Duodenal mucosa (tissue), 2 donors: ENCODE measurements at regions not wholly inside any gene's neighbourhood (a gene's known extent, or its start where the extent isn't known, plus 50 kb on each side); places are given as distances from the start of the nearest gene placed in this dataset.
A peak's percentile ranks its signal among the peaks of the same experiment; 100 is the strongest.

Experiments
- H3K27ac ChIP-seq: one replicate; pipeline ENCODE4 v1.7.0; 2013; ENCODE audit warnings: low read depth, low read length
- H3K27me3 ChIP-seq, 2 donors: one replicate each; pipeline ENCODE4 v1.7.0; 2013; ENCODE audit warnings: low read length in 2 of 2, control low read depth in 1 of 2; ENCODE audit not compliant: insufficient read depth in 2 of 2, control insufficient read depth in 1 of 2
- H3K36me3 ChIP-seq, 2 donors: one replicate each; pipeline ENCODE4 v1.7.0; 2013; ENCODE audit warnings: low read length in 2 of 2, control low read depth in 1 of 2; ENCODE audit not compliant: insufficient read depth in 2 of 2, control insufficient read depth in 1 of 2
- H3K4me1 ChIP-seq, 2 donors: one replicate each; pipeline ENCODE4 v1.7.0; 2013; ENCODE audit warnings: low read length in 2 of 2, control low read depth in 1 of 2; ENCODE audit not compliant: insufficient read depth in 2 of 2, control insufficient read depth in 1 of 2
- H3K4me3 ChIP-seq, 2 donors: one replicate each; pipeline ENCODE4 v1.7.0; 2013; ENCODE audit warnings: low read length in 2 of 2, low read depth in 1 of 2
- H3K9ac ChIP-seq, 2 donors: one replicate each; pipeline ENCODE4 v1.7.0; 2013; ENCODE audit warnings: low read length in 2 of 2, low read depth in 1 of 2
- H3K9me3 ChIP-seq, 2 donors: one replicate each; pipeline ENCODE4 v1.7.0; 2013; ENCODE audit warnings: low read length in 2 of 2, control low read depth in 1 of 2; ENCODE audit not compliant: control insufficient read depth in 1 of 2

GRCh38 chr3:150210461-150211110 lies 197.5 kb upstream of the TSC22D2 start:
- Histone ChIP-seq H3K9me3 (no peaks in the 10 kb centered on the region), H3K27me3 (peaks cover 0 to 3% of the 10 kb centered on the region in 2 donors), H3K36me3 (no peaks in the 10 kb centered on the region), H3K9ac (no peak overlapping the region), H3K27ac (no peak overlapping the region), H3K4me3 (no peak overlapping the region), H3K4me1 (no peaks in the 10 kb centered on the region)

- Histone ChIP-seq H3K4me3 (no peak overlapping the region), H3K9me3 (no peaks in the 10 kb centered on the region), H3K4me1 (no peaks in the 10 kb centered on the region), H3K9ac (no peak overlapping the region), H3K27ac (no peak overlapping the region), H3K27me3 (peaks cover 0 to 3% of the 10 kb centered on the region in 2 donors), H3K36me3 (no peaks in the 10 kb centered on the region)
Observed at GRCh38 chr3:150203273-150203672, 204.8 kb upstream of the TSC22D2 start.

GRCh38 chr3:150202711-150203110 lies 205.4 kb upstream of the TSC22D2 start:
- H3K9ac ChIP-seq, result no peak overlapping the region
- no peak overlapping the region for H3K4me3 ChIP-seq
- H3K27me3 ChIP-seq, result peaks cover 0 to 3% of the 10 kb centered on the region in 2 donors
- no peaks in the 10 kb centered on the region for H3K9me3 ChIP-seq
- no peaks in the 10 kb centered on the region for H3K36me3 ChIP-seq
- H3K27ac ChIP-seq, result no peak overlapping the region
- H3K4me1 ChIP-seq, result no peaks in the 10 kb centered on the region

GRCh38 chr3:150194957-150195356 lies 213.1 kb upstream of the TSC22D2 start:
- no peaks in the 10 kb centered on the region for H3K4me1 ChIP-seq
- no peaks in the 10 kb centered on the region for H3K9me3 ChIP-seq
- H3K36me3 ChIP-seq, result no peaks in the 10 kb centered on the region
- peaks cover 0 to 3% of the 10 kb centered on the region in 2 donors for H3K27me3 ChIP-seq
- no peak overlapping the region for H3K9ac ChIP-seq
- no peak overlapping the region for H3K4me3 ChIP-seq
- H3K27ac ChIP-seq, result no peak overlapping the region

GRCh38 chr3:150194513-150194912 lies 213.6 kb upstream of the TSC22D2 start:
- Histone ChIP-seq H3K9me3 (no peaks in the 10 kb centered on the region), H3K36me3 (no peaks in the 10 kb centered on the region), H3K4me1 (no peaks in the 10 kb centered on the region), H3K9ac (no peak overlapping the region), H3K27ac (no peak overlapping the region), H3K27me3 (peaks cover 0 to 3% of the 10 kb centered on the region in 2 donors), H3K4me3 (no peak overlapping the region)

- Histone ChIP-seq H3K9ac (no peak overlapping the region), H3K4me3 (peak overlapping the region in 1 of 2 donors; percentile 26)
Observed at GRCh38 chr3:150184426-150185071, 213.9 kb upstream of the PFN2 start.

GRCh38 chr3:150183678-150184425 lies 213.2 kb upstream of the PFN2 start:
- Histone ChIP-seq H3K4me1 (peaks cover 12 to 14% of the 10 kb centered on the region in 2 donors), H3K9me3 (no peaks in the 10 kb centered on the region), H3K27me3 (no peaks in the 10 kb centered on the region), H3K4me3 (peak overlapping the region; percentile 36 to 45), H3K27ac (no peak overlapping the region), H3K9ac (no peak overlapping the region), H3K36me3 (no peaks in the 10 kb centered on the region)

More at GRCh38 chr3:150184426-150185071, 213.9 kb upstream of the PFN2 start:
- H3K9me3 ChIP-seq, result no peaks in the 10 kb centered on the region
- peaks cover 12 to 13% of the 10 kb centered on the region in 2 donors for H3K4me1 ChIP-seq
- no peak overlapping the region for H3K27ac ChIP-seq
- H3K27me3 ChIP-seq, result no peaks in the 10 kb centered on the region
- no peaks in the 10 kb centered on the region for H3K36me3 ChIP-seq

GRCh38 chr3:150180334-150180733 lies 209.6 kb upstream of the PFN2 start:
- Histone ChIP-seq H3K36me3 (no peaks in the 10 kb centered on the region), H3K9ac (no peak overlapping the region), H3K4me1 (peaks cover 12 to 14% of the 10 kb centered on the region in 2 donors), H3K27ac (no peak overlapping the region), H3K27me3 (no peaks in the 10 kb centered on the region), H3K4me3 (no peak overlapping the region), H3K9me3 (no peaks in the 10 kb centered on the region)

GRCh38 chr3:150179330-150179729 lies 208.6 kb upstream of the PFN2 start:
- Histone ChIP-seq H3K36me3 (no peaks in the 10 kb centered on the region), H3K4me3 (no peak overlapping the region), H3K27ac (no peak overlapping the region), H3K4me1 (peaks cover 12 to 14% of the 10 kb centered on the region in 2 donors), H3K9ac (no peak overlapping the region), H3K27me3 (no peaks in the 10 kb centered on the region), H3K9me3 (no peaks in the 10 kb centered on the region)
